HL-60 (cell line): ENCODE measurements at regions not wholly inside any gene's neighbourhood (a gene's known extent, or its start where the extent isn't known, plus 50 kb on each side); places are given as distances from the start of the nearest gene placed in this dataset.

Experiments
- DNase-seq, 2 experiments: peaks; one replicate each; pipeline ENCODE4 v3.0.0-alpha.2; 2010 to 2020; ENCODE audit warnings: low read depth in 1 of 2, low spot score in 1 of 2
- H3K27ac ChIP-seq: fragments of 250-450 bp; sonication (Bioruptor Pico); replicated peaks from 2 replicates; pipeline ENCODE4 v1.5.1; 2020; ENCODE audit warnings: mild to moderate bottlenecking, moderate library complexity
- H3K27me3 ChIP-seq: fragments of 250-450 bp; sonication (Bioruptor Pico); 2 replicates; pipeline ENCODE4 v1.5.1; 2021; ENCODE audit warnings: mild to moderate bottlenecking, moderate library complexity; ENCODE audit not compliant: insufficient read depth, poor library complexity, severe bottlenecking
- H3K4me3 ChIP-seq: replicated peaks from 2 replicates; pipeline ENCODE4 v1.5.1; 2011; ENCODE audit warnings: mild to moderate bottlenecking, control low read depth, low read length; ENCODE audit not compliant: insufficient read depth
- CTCF ChIP-seq: IDR thresholded peaks from one replicate; pipeline ENCODE4 v1.5.1; 2011; ENCODE audit warnings: low read length, control low read depth, inconsistent platforms; ENCODE audit not compliant: insufficient read depth
- GABPA ChIP-seq: IDR thresholded peaks from 2 replicates; pipeline ENCODE4 v1.6.1; 2012; ENCODE audit warnings: low read depth
- POLR2AphosphoS5 ChIP-seq: IDR thresholded peaks from 2 replicates; pipeline ENCODE4 v1.6.1; 2012; ENCODE audit warnings: low read depth
- REST ChIP-seq: IDR thresholded peaks from 2 replicates; pipeline ENCODE4 v1.6.1; 2012; ENCODE audit warnings: low read depth; ENCODE audit not compliant: insufficient replicate concordance
- SPI1 ChIP-seq: IDR thresholded peaks from 2 replicates; pipeline ENCODE4 v1.6.1; 2012; ENCODE audit warnings: low read depth, mild to moderate bottlenecking, borderline replicate concordance

GRCh38 chr6:165219629-165220028 lies 89.8 kb downstream of the C6orf118 start:
- Histone ChIP-seq H3K4me3 (no peak overlapping the region), H3K27ac (no peak overlapping the region), H3K27me3 (no peaks in the 10 kb centered on the region)
- DNase-seq = no peak
- TF ChIP-seq SPI1 = no peak
- no peak for TF ChIP-seq CTCF
- TF ChIP-seq REST = no peak
- TF ChIP-seq GABPA = no peak

GRCh38 chr6:165218829-165219228 lies 90.6 kb downstream of the C6orf118 start:
- no peak for TF ChIP-seq CTCF
- TF ChIP-seq POLR2AphosphoS5 = no peak
- TF ChIP-seq SPI1 = no peak
- TF ChIP-seq GABPA = no peak
- no peak for TF ChIP-seq REST
- Histone ChIP-seq H3K27me3 (no peaks in the 10 kb centered on the region), H3K27ac (no peak overlapping the region), H3K4me3 (no peak overlapping the region)
- no peak for DNase-seq

- Histone ChIP-seq H3K27me3 (no peaks in the 10 kb centered on the region), H3K4me3 (no peak overlapping the region), H3K27ac (no peak overlapping the region)
- TF ChIP-seq CTCF = no peak
- TF ChIP-seq POLR2AphosphoS5 = no peak
- no peak for TF ChIP-seq GABPA
- TF ChIP-seq REST = no peak
- TF ChIP-seq SPI1 = no peak
- no peak for DNase-seq
These were observed 102.6 kb downstream of the C6orf118 start for GRCh38 chr6:165206798-165207197.
